Activated naive CD4-positive, alpha-beta T cell treated with anti-CD3 and anti-CD28 coated beads, Interleukin-2, amount 50 U/mL, for 24 hours (primary cell): ENCODE measurements at regions not wholly inside any gene's neighbourhood (a gene's known extent, or its start where the extent isn't known, plus 50 kb on each side); places are given as distances from the start of the nearest gene placed in this dataset.
"Not testable (repeated sequence)": the region's sequence is repeated elsewhere in the genome, so short reads cannot be mapped to it uniquely, and the experiment has no call there.

Experiments used
- H3K27ac Mint-ChIP-seq: one replicate; pipeline ENCODE4 v1.8.0; 2021; ENCODE audit warnings: mild to moderate bottlenecking, mixed read lengths
- H3K27me3 Mint-ChIP-seq: one replicate; pipeline ENCODE4 v1.8.0; 2021; ENCODE audit warnings: mixed read lengths
- H3K36me3 Mint-ChIP-seq: one replicate; pipeline ENCODE4 v1.8.0; 2021; ENCODE audit warnings: mixed read lengths
- H3K4me1 Mint-ChIP-seq: one replicate; pipeline ENCODE4 v1.8.0; 2021; ENCODE audit warnings: mixed read lengths
- H3K4me3 Mint-ChIP-seq: one replicate; pipeline ENCODE4 v1.8.0; 2021; ENCODE audit warnings: mild to moderate bottlenecking, mixed read lengths
- H3K9me3 Mint-ChIP-seq: one replicate; pipeline ENCODE4 v1.8.0; 2021; ENCODE audit warnings: mixed read lengths

- peaks cover 21% of the 10 kb centered on the region for H3K4me1 Mint-ChIP-seq
- H3K4me3 Mint-ChIP-seq: no peak overlapping the region
- no peak overlapping the region for H3K27ac Mint-ChIP-seq
- no peaks in the 10 kb centered on the region for H3K27me3 Mint-ChIP-seq
- H3K36me3 Mint-ChIP-seq: peaks cover 1% of the 10 kb centered on the region
- H3K9me3 Mint-ChIP-seq: no peaks in the 10 kb centered on the region
These were observed 169.3 kb downstream of the CD83 start for GRCh38 chr6:14286634-14287428.

DNA sequence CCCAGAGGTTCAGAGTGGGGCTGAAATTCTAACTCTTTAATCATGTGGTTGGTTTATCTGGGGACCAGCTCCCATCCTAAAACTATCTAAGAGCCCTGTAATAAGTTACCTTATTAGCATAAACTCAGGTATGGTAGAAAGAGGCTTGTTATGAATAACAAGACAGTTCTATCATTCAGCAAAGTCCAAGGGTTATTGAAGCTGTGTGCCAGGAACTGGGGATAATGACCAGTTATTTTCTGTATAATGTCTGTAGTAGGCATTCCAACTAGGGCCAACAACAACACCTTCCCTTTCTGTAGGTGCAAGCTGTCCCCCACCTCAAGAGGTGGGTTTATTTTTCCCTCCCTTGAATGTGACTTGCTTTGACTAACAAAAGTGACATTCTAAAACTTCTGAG lies 170.1 kb downstream of the CD83 start:
- H3K4me1 Mint-ChIP-seq: peaks cover 21% of the 10 kb centered on the region
- no peak overlapping the region for H3K4me3 Mint-ChIP-seq
- H3K9me3 Mint-ChIP-seq: no peaks in the 10 kb centered on the region
- H3K36me3 Mint-ChIP-seq: peaks cover 1% of the 10 kb centered on the region
- no peak overlapping the region for H3K27ac Mint-ChIP-seq
- H3K27me3 Mint-ChIP-seq: no peaks in the 10 kb centered on the region

DNA sequence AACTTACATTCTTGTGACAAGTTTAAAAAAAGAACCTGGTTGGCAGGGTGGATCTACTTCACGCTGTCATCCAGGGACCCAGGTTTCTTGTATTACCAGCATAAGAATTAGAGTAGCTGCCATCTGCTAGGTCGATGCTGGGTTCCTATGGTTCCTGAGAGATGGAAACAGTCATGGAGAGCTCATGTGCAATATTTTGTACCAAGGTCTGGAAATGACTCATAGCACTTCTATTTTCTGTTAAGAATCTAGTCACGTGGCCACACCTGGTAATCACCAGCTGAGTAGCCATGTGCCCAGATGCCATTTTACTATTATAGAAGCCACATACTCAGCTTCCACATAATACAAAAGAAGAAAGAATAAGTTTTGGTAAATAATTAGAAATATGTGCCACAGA lies 171.3 kb downstream of the CD83 start:
- Mint-ChIP-seq H3K4me3 (no peak overlapping the region), H3K9me3 (no peaks in the 10 kb centered on the region), H3K27ac (peak overlapping the region; percentile 48), H3K36me3 (peaks cover 1% of the 10 kb centered on the region), H3K4me1 (peaks cover 20% of the 10 kb centered on the region), H3K27me3 (no peaks in the 10 kb centered on the region)

- Mint-ChIP-seq H3K27me3 (no peaks in the 10 kb centered on the region), H3K4me3 (no peak overlapping the region), H3K9me3 (no peaks in the 10 kb centered on the region), H3K4me1 (peaks cover 16% of the 10 kb centered on the region), H3K36me3 (no peaks in the 10 kb centered on the region), H3K27ac (peak overlapping the region; percentile 19)
These were observed 172.6 kb downstream of the CD83 start for GRCh38 chr6:14290041-14290771.

GRCh38 chr6:14290772-14291330 lies 173.3 kb downstream of the CD83 start:
- H3K27me3 Mint-ChIP-seq: no peaks in the 10 kb centered on the region
- H3K27ac Mint-ChIP-seq: peak overlapping the region; percentile 19
- H3K9me3 Mint-ChIP-seq: no peaks in the 10 kb centered on the region
- no peaks in the 10 kb centered on the region for H3K36me3 Mint-ChIP-seq
- H3K4me3 Mint-ChIP-seq: no peak overlapping the region
- peaks cover 16% of the 10 kb centered on the region for H3K4me1 Mint-ChIP-seq

DNA sequence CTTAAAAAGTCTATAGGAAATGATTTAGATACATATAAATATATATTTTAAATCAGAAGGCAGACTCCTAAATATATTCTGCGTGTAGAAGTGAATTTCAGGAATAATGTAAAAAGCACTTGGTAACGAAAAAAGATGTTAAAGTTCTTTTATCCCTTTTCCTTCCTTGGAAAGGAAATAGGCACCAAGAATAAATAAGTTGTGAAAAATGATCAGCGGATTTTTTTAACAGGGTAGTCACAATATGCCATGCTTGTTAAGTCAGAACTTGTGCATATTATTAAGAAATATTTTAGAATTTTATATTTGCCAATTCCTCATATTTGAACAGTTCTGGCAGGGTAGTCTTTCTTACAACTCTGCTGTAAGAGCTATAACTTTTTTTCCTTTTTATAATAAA lies 173.8 kb downstream of the CD83 start:
- Mint-ChIP-seq H3K4me1 (peaks cover 16% of the 10 kb centered on the region), H3K36me3 (no peaks in the 10 kb centered on the region), H3K27me3 (no peaks in the 10 kb centered on the region), H3K9me3 (no peaks in the 10 kb centered on the region), H3K4me3 (no peak overlapping the region), H3K27ac (no peak overlapping the region)

DNA sequence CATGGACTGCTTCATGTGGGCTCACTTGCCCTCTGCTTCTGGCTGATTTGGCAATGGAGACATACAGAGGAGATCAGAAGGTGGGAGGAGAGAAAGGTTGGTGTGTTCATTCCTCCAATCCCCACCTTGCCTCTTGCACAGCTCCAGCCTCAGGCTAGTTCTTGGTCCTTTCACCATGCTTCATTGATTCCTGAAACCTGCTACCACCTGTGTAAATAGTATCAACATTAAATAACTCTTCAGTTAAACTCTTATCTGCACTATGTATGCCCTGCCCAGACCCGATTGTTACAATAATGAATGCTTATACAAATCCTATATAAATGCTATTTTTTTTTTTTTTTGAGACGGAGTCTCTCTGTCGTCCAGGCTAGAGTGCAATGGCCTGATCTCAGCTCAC lies 174.5 kb downstream of the CD83 start:
- no peak overlapping the region for H3K27ac Mint-ChIP-seq
- H3K9me3 Mint-ChIP-seq: no peaks in the 10 kb centered on the region
- no peak overlapping the region for H3K4me3 Mint-ChIP-seq
- peaks cover 16% of the 10 kb centered on the region for H3K4me1 Mint-ChIP-seq
- no peaks in the 10 kb centered on the region for H3K36me3 Mint-ChIP-seq
- no peaks in the 10 kb centered on the region for H3K27me3 Mint-ChIP-seq

DNA sequence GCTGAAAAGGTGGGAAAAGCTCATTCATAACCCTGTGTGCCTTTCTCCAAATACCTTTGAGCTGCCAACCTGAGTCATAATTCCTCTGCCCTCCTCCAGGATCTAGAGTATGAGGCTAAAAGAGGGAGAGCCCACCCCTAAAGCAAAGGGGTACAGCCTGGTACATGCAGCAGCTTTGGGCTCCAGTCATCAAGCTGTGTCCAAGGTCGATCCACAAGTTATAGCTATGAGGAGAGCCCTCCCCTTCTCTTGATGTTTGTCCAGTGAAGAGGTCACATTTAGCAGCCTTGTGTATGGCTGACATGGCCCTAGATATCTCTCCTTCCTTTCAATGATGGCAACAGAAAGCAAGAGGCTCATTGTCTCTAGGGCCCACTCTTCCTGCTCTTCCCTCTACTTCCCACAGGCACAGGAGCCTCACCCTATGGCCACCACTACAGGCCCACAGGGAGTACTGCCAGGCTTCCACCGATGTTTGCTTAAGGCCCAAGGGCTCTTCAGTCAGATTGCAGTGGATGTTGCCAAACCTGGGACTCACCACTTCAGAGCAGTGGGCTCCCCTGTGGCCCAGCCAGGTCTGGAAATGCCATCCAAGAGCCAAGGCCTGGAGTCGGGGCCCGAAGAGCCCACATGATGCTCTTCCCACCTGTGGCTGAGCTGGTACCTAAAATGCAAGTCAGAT lies 176.8 kb downstream of the CD83 start:
- H3K27me3 Mint-ChIP-seq: no peaks in the 10 kb centered on the region
- no peak overlapping the region for H3K4me3 Mint-ChIP-seq
- no peak overlapping the region for H3K27ac Mint-ChIP-seq
- peaks cover 13% of the 10 kb centered on the region for H3K4me1 Mint-ChIP-seq
- no peaks in the 10 kb centered on the region for H3K36me3 Mint-ChIP-seq
- H3K9me3 Mint-ChIP-seq: no peaks in the 10 kb centered on the region

DNA sequence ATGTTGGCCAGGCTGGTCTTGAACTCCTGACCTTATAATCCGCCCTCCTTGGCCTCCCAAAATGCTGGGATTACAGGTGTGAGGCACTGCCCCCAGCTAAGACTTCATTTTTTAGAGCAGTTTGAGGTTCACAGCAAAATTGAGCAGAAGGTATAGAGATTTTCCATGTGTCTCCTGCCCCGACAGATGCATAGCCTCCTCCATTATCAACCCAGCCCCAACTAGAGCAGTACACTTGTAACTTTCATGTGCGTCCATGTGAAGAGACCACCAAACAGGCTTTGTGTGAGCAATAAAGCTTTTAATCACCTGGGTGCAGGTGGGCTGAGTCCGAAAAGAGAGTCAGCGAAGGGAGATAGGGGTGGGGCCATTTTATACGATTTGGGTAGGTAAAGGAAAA lies 179.1 kb downstream of the CD83 start:
- not testable (repeated sequence) for H3K27me3 Mint-ChIP-seq, H3K4me1 Mint-ChIP-seq, H3K36me3 Mint-ChIP-seq, H3K27ac Mint-ChIP-seq, H3K9me3 Mint-ChIP-seq, H3K4me3 Mint-ChIP-seq

DNA sequence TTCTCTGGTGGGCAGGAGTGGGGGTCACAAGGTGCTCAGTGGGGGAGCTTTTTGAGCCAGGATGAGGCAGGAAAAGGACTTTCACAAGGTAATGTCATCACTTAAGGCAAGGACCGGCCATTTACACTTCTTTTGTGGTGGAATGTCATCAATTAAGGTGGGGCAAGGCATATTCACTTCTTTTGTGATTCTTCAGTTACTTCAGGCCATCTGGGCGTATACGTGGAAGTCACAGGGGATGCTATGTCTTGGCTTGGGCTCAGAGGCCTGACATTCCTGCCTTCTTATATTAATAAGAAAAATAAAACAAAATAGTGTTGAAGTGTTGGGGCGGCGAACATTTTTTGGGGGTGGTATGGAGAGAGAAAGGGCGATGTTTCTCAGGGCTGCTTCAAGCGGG lies 179.5 kb downstream of the CD83 start:
- not testable (repeated sequence) for H3K4me3 Mint-ChIP-seq, H3K27me3 Mint-ChIP-seq, H3K9me3 Mint-ChIP-seq, H3K27ac Mint-ChIP-seq, H3K36me3 Mint-ChIP-seq, H3K4me1 Mint-ChIP-seq

- not testable (repeated sequence) for H3K4me1 Mint-ChIP-seq, H3K4me3 Mint-ChIP-seq, H3K27ac Mint-ChIP-seq, H3K36me3 Mint-ChIP-seq, H3K27me3 Mint-ChIP-seq, H3K9me3 Mint-ChIP-seq
These were observed 182.6 kb downstream of the CD83 start for GRCh38 chr6:14300189-14300588.

- not testable (repeated sequence) for H3K36me3 Mint-ChIP-seq, H3K27me3 Mint-ChIP-seq, H3K4me1 Mint-ChIP-seq, H3K4me3 Mint-ChIP-seq, H3K27ac Mint-ChIP-seq, H3K9me3 Mint-ChIP-seq
These were observed 183.1 kb downstream of the CD83 start for GRCh38 chr6:14300721-14301120.

- not testable (repeated sequence) for H3K27ac Mint-ChIP-seq, H3K9me3 Mint-ChIP-seq, H3K4me3 Mint-ChIP-seq, H3K27me3 Mint-ChIP-seq, H3K4me1 Mint-ChIP-seq, H3K36me3 Mint-ChIP-seq
These were observed 183.9 kb downstream of the CD83 start for GRCh38 chr6:14301477-14301876.

GRCh38 chr6:14305131-14305530 lies 187.6 kb downstream of the CD83 start:
- Mint-ChIP-seq H3K4me1 (no peaks in the 10 kb centered on the region), H3K36me3 (no peaks in the 10 kb centered on the region), H3K4me3 (no peak overlapping the region), H3K9me3 (no peaks in the 10 kb centered on the region), H3K27ac (no peak overlapping the region), H3K27me3 (no peaks in the 10 kb centered on the region)

GRCh38 chr6:14305624-14306023 lies 188.1 kb downstream of the CD83 start:
- Mint-ChIP-seq H3K9me3 (no peaks in the 10 kb centered on the region), H3K36me3 (no peaks in the 10 kb centered on the region), H3K4me1 (no peaks in the 10 kb centered on the region), H3K27me3 (no peaks in the 10 kb centered on the region), H3K27ac (no peak overlapping the region), H3K4me3 (no peak overlapping the region)
